ENCODE measurements at regions not wholly inside any gene's neighbourhood (a gene's known extent, or its start where the extent isn't known, plus 50 kb on each side); places are given as distances from the start of the nearest gene placed in this dataset.

DNA sequence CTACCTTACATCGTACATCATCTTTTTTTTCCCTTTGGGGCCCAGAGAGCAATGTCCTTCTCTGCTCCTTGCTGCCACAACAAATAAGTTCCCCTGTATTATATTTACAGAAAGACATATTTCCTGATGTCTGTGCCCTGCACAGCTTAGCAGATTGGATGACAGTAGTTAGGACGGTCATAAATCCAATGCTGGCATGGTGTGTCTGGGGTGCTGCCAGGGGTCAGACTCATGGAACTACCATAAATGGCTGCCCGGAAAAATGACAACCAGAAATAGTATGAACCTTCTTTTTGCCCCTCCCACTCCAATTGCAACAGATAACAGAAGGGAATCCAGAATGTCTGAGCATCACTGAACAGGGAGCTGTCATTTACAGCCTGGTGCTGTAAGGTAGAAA is 511.1 kb downstream of the PSAT1 start:
- no peak for DNase-seq

DNA sequence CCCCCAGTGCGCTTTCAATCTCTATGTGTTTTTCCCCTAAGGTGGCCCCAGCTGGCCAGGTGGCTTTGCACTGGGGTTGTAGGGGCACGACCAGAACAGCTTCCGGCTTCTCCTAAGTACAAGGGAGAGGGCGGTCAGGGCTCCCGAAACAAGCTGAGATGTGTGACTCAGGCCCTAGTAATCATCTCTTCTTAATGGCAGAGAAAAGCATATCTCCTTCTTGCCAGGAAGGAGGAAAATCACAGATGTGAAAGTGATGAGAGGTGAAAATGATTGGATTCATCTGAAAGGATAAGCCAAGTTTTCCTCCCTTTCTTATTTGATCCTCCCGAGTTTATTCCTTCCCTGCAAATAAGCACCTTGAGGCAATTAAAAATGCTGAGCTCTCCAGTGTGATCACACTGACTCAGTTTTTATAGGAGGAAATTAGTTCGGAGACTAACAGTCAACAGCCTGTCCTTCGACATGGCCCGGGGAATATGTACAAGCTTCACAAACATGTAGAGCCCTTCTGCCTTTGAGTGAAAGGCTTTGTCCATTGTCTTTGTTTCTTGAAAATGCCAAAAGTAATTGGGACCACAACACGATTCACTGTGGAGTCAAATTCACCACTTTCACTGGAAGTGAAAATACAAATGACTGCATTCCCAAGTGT is 514.8 kb downstream of the PSAT1 start:
- DNase-seq = no peak

GRCh38 chr9:78812665-78813064 is 515.7 kb downstream of the PSAT1 start:
- no peak for DNase-seq

- no peak for DNase-seq
Observed at GRCh38 chr9:78813602-78814180, 516.8 kb downstream of the PSAT1 start.

- DNase-seq = peak in 2 of 14 donors; percentile 4 to 16
Observed at GRCh38 chr9:78821126-78821822, 524.3 kb downstream of the PSAT1 start.

- DNase-seq = peak in 1 of 14 donors; percentile 78
Observed at GRCh38 chr9:78826527-78826926, 529.6 kb downstream of the PSAT1 start.

DNA sequence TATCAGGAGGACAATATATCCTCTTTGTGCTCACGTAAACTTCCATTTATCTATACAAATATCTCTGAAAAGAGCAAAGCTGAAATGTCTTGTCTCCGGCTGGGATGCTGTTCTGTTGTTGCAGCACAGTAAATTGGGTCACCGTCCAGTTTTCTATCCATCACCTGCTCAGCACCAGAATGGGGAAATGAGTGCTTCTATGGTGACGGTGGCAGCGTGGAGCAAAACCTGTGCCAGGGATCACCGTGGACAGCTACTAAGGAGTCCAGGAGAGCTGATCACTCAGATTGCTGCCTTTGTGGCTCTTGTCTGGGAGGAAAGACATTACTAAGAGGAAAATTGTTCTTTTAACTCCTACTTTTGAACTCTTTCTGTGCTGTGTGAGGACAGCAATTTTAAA is 531.6 kb downstream of the PSAT1 start:
- DNase-seq = peak in 1 of 14 donors; percentile 84

- no peak for DNase-seq
Observed at GRCh38 chr9:78830301-78830700, 533.4 kb downstream of the PSAT1 start.

GRCh38 chr9:78831726-78832125 is 534.8 kb downstream of the PSAT1 start:
- no peak for DNase-seq

- no peak for DNase-seq
Observed at GRCh38 chr9:78835928-78836450, 539.1 kb downstream of the PSAT1 start.

GRCh38 chr9:78839252-78839651 is 542.3 kb downstream of the PSAT1 start:
- DNase-seq = no peak

DNA sequence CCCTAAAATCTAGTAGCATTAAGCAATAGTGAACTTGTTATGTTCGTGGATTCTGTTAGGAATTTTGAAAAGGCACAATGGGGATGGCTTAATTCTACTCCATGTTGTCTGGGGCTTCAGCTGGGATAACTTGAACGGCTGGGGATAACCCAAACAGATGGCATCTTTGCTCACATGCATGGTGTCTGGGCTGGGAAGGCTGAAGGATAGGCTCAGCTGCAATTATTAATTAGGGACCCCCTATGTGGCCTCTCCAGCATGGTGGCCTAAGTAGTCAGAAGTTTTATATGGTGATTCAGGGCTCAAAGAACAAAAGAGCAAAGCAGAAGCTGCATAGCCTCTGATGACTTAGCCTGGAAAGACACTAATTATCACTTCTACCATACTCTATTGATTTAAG is 551.1 kb downstream of the PSAT1 start:
- DNase-seq = no peak

DNA sequence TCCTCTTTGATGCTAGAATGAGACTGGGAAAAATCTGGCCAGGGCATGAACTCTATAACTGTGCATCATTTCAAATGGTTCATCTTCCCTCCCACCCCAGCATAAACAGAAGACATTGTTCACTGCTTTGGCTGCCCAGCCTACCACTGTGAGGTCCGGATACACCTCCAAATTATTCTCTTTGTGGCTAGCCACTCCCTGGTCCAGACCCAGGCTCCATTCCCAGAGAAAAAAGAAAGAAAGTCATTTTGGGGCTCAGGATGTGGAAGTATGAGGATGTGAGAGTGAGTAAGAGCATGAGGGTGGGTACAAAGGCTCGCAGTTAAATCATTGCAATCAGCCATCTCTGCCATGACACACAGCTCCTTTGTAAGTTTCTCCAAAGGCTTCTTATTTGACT is 559.2 kb downstream of the PSAT1 start:
- DNase-seq = no peak

DNA sequence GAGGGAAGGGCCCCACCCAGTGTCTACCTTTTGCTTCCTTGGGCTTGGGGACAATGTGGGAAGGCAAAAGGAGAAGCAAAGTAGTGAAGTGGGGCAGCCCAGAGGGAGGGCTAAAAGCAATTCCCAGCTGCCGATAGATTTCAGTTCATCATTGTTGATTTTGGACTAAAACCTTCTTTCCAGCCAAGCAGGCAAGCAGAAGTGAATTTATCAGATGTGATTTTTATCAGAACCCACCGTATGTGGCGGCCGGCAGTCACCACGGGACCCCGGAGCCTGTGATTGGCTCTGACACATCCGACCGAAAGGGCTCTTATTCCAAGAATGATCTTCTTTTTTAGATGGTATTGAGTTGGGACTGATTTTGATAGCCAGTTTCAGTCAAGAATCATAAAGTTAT is 559.9 kb downstream of the PSAT1 start:
- DNase-seq = no peak

- no peak for DNase-seq
Observed at GRCh38 chr9:78857373-78858225, 560.7 kb downstream of the PSAT1 start.

DNA sequence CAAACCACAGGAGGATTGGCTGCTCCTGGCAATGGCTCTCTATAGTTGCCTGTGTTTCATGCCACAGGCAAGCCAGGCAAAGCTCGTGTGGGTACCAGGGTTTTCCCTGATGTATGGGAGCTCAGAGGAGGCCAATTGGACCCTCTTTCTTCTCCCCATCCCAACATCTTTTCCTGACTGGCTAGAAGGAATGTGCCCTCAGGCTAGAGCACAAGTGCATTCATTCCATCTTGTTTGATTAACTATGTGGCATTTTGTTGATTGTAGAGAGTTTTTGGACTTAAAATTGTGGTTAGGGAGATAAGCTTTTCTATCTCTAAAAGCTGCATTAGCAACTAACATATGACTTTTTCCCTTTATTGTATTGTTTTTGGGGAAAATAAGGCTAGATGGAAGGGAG is 561.3 kb downstream of the PSAT1 start:
- DNase-seq = no peak

GRCh38 chr9:78860801-78861475 is 564.0 kb downstream of the PSAT1 start:
- DNase-seq = no peak

- DNase-seq = peak in 1 of 14 donors; percentile 74
Observed at GRCh38 chr9:78863531-78863930, 566.6 kb downstream of the PSAT1 start.

DNA sequence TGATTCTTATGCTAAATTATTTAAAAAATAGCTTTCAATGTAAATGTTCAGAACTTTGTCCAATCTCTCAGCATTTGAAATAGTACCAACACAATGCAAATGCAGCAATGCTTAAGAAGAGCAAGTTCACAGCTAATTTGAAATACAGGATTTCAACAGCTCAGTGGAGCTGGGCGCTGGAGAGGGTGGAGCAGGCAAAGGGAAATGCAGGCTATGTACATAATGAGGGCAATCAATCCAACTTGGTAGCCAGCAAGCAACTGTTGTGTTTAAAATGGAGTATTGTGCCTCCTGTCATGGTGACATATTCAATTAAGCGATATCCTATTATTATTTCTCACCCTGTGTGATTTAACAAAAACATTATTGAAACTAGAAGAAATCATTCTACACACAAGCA is 568.8 kb downstream of the PSAT1 start:
- DNase-seq = no peak

DNA sequence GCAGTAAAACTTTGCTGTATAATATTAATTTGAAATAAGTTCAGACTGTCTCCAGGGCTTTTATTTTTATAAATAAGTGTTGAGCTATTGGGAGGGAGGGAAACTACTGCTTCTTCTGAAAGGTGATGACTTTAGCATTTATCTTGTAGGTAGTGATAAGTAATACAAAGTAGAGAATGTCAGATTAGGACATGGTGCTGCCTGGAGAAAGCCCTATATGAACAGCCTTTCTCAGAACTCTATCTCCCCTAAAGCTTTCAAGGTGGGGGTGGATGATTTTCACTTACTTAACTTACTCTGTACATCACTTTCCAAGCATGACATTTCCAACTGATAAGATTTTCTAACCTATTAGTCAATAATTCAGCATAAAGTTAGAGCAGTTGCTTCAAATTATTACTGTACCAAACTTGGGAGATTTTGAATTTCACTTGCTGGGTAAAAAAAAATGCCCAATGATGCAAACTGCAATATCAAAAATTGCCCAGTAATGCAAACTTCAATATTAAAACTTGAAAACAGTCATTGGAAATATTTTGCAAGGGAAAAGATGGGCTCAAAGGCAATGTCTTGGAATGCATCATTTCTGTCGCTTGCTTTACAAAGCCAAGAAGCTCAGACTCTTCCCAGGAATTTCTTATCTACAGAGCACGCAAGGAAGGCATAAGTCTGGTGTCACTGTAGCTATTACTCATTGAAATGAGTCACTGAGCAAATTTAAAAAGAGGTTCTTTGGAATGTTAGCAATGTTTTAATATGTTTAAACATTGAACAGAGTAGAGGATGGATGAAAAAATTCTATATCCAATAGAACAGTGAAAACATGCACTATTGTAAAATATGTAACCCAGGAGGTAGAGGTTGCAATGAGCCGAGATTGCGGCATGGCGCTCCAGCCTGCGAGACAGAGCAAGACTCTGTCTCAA is 569.5 kb downstream of the PSAT1 start:
- DNase-seq = no peak

- DNase-seq = no peak
Observed at GRCh38 chr9:78871086-78871451, 574.1 kb downstream of the PSAT1 start.

Measured in C1 segment of cervical spinal cord (tissue), 14 donors.